Esophagus muscularis mucosa (tissue), 3 donors: ENCODE measurements at regions not wholly inside any gene's neighbourhood (a gene's known extent, or its start where the extent isn't known, plus 50 kb on each side); places are given as distances from the start of the nearest gene placed in this dataset.

Source experiments
- POLR2AphosphoS5 ChIP-seq, 2 donors: sonication (generic); formaldehyde crosslinking; IDR thresholded peaks; one replicate each; pipeline ENCODE4 v1.6.1; 2017; ENCODE audit warnings: antibody characterized with exemption in 2 of 2
- TF ChIP-seq, protein P1 (sequence below), 3 experiments: fragments of 200-600 bp in 2 of 3; fragments of 450-650 bp in 1 of 3; sonication (generic) in 2 of 3; IDR thresholded peaks; one replicate each; pipeline ENCODE4 v1.5.1; 2017 to 2019; ENCODE audit warnings: antibody characterized with exemption in 3 of 3, mild to moderate bottlenecking in 2 of 3, moderate library complexity in 1 of 3

DNA sequence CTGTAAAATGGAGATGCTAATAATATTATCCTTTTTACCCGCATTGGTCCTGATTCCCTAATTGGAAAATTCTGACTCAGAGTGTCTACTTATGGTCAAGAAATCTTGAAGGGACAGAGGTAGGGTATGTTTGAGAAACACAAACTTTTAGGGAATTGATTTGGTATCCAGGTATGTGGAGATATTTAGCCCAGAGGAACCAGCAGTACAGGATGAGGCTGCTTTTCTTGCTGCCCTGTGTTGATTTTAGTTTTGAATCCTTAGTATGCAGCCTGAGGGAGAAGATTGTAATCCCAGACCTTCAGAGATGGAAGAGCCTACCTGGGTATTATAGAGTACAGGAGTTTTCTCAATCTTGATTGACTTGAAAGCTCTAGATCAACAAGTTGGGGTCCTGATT is 569.1 kb downstream of the PDCD6IP start:
- TF ChIP-seq, protein P1, sequence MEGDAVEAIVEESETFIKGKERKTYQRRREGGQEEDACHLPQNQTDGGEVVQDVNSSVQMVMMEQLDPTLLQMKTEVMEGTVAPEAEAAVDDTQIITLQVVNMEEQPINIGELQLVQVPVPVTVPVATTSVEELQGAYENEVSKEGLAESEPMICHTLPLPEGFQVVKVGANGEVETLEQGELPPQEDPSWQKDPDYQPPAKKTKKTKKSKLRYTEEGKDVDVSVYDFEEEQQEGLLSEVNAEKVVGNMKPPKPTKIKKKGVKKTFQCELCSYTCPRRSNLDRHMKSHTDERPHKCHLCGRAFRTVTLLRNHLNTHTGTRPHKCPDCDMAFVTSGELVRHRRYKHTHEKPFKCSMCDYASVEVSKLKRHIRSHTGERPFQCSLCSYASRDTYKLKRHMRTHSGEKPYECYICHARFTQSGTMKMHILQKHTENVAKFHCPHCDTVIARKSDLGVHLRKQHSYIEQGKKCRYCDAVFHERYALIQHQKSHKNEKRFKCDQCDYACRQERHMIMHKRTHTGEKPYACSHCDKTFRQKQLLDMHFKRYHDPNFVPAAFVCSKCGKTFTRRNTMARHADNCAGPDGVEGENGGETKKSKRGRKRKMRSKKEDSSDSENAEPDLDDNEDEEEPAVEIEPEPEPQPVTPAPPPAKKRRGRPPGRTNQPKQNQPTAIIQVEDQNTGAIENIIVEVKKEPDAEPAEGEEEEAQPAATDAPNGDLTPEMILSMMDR (IDR thresholded peaks at IDR 0.05): no peak
- no peak for TF ChIP-seq POLR2AphosphoS5 (IDR thresholded peaks at IDR 0.05)
